ENCODE measurements at regions not wholly inside any gene's neighbourhood (a gene's known extent, or its start where the extent isn't known, plus 50 kb on each side); places are given as distances from the start of the nearest gene placed in this dataset.

- no peak for TF ChIP-seq CTCF (IDR thresholded peaks at IDR 0.05; ENCODE audit: low read depth, low read length)
- no peak overlapping the region for H3K4me3 ChIP-seq (ENCODE audit: low read depth, low read length)
Observed at GRCh38 chr16:5321930-5322329, 224.3 kb upstream of the EEF2KMT start.

GRCh38 chr16:5319799-5320198 is 222.2 kb upstream of the EEF2KMT start:
- no peak overlapping the region for H3K4me3 ChIP-seq (ENCODE audit: low read depth, low read length)
- TF ChIP-seq CTCF (IDR thresholded peaks at IDR 0.05; ENCODE audit: low read depth, low read length) = no peak

GRCh38 chr16:5315914-5316313 is 218.3 kb upstream of the EEF2KMT start:
- no peak overlapping the region for H3K4me3 ChIP-seq (ENCODE audit: low read depth, low read length)
- no peak for TF ChIP-seq CTCF (IDR thresholded peaks at IDR 0.05; ENCODE audit: low read depth, low read length)

- TF ChIP-seq CTCF (IDR thresholded peaks at IDR 0.05; ENCODE audit: low read depth, low read length) = no peak
- no peak overlapping the region for H3K4me3 ChIP-seq (ENCODE audit: low read depth, low read length)
Observed at GRCh38 chr16:5314377-5314776, 216.8 kb upstream of the EEF2KMT start.

- no peak overlapping the region for H3K4me3 ChIP-seq (ENCODE audit: low read depth, low read length)
Observed at GRCh38 chr16:5309946-5310611, 212.5 kb upstream of the EEF2KMT start.

GRCh38 chr16:5305023-5305422 is 207.4 kb upstream of the EEF2KMT start:
- TF ChIP-seq CTCF (IDR thresholded peaks at IDR 0.05; ENCODE audit: low read depth, low read length) = no peak
- H3K4me3 ChIP-seq (ENCODE audit: low read depth, low read length) = no peak overlapping the region

More at GRCh38 chr16:5309946-5310611, 212.5 kb upstream of the EEF2KMT start:
- no peak for TF ChIP-seq CTCF (IDR thresholded peaks at IDR 0.05; ENCODE audit: low read depth, low read length)

- H3K4me3 ChIP-seq (ENCODE audit: low read depth, low read length) = no peak overlapping the region
- no peak for TF ChIP-seq CTCF (IDR thresholded peaks at IDR 0.05; ENCODE audit: low read depth, low read length)
Observed at GRCh38 chr16:5302372-5303114, 204.9 kb upstream of the EEF2KMT start.

Data from WI38 (cell line).